ENCODE measurements at regions not wholly inside any gene's neighbourhood (a gene's known extent, or its start where the extent isn't known, plus 50 kb on each side); places are given as distances from the start of the nearest gene placed in this dataset.

GRCh38 chr6:155580904-155581303, 125.3 kb upstream of the NOX3 start:
- no peak for TF ChIP-seq CTCF (IDR thresholded peaks at IDR 0.05)
- DNase-seq = no peak
- ATAC-seq = no peak
- Histone ChIP-seq H3K9me3 (no peaks in the 10 kb centered on the region), H3K4me3 (no peak overlapping the region), H3K36me3 (ENCODE audit: low read depth) (no peaks in the 10 kb centered on the region), H3K4me1 (ENCODE audit: low read depth) (peaks cover 4% of the 10 kb centered on the region)
- intact Hi-C loops (cut with DNase I, micrococcal nuclease) = no loop called here

DNA sequence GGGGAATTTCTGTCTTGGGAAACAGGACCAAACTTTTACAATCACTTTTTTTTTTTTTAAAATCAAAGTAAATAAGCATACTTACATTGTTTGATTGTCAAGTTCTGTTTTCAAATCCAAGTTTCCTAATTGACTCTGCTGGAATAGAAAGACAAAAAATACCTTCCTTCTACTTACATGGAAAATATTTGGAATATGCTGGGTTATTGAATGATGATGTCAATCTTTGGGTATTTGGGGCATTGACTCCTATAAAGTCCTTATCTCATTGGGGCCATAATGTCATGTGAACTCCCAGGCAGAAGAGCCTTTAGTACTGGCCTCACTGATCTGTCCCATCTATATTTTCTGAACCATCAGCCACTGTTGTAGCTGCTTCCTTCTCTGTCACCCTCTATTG, 122.6 kb upstream of the NOX3 start:
- H3K4me3 ChIP-seq = no peak overlapping the region
- no peaks in the 10 kb centered on the region for H3K9me3 ChIP-seq
- no peak for TF ChIP-seq CTCF (IDR thresholded peaks at IDR 0.05)
- intact Hi-C loops (cut with DNase I, micrococcal nuclease) = no loop called here
- ATAC-seq = no peak
- no peaks in the 10 kb centered on the region for H3K36me3 ChIP-seq (ENCODE audit: low read depth)
- no peak for DNase-seq
- H3K4me1 ChIP-seq (ENCODE audit: low read depth) = peaks cover 4% of the 10 kb centered on the region

- intact Hi-C loops (cut with DNase I, micrococcal nuclease) = no loop called here
- no peak for ATAC-seq
- no peaks in the 10 kb centered on the region for H3K9me3 ChIP-seq
- no peak overlapping the region for H3K4me3 ChIP-seq
- H3K36me3 ChIP-seq (ENCODE audit: low read depth) = no peaks in the 10 kb centered on the region
- no peak for DNase-seq
- TF ChIP-seq CTCF (IDR thresholded peaks at IDR 0.05) = no peak
- H3K4me1 ChIP-seq (ENCODE audit: low read depth) = no peaks in the 10 kb centered on the region
These were observed 106.3 kb upstream of the NOX3 start for GRCh38 chr6:155561966-155562364.

GRCh38 chr6:155561257-155561965, 105.8 kb upstream of the NOX3 start:
- no peaks in the 10 kb centered on the region for H3K9me3 ChIP-seq
- intact Hi-C loops (cut with DNase I, micrococcal nuclease) = no loop called here
- H3K4me3 ChIP-seq = no peak overlapping the region
- H3K4me1 ChIP-seq (ENCODE audit: low read depth) = no peaks in the 10 kb centered on the region
- TF ChIP-seq CTCF (IDR thresholded peaks at IDR 0.05) = no peak
- H3K36me3 ChIP-seq (ENCODE audit: low read depth) = no peaks in the 10 kb centered on the region
- no peak for ATAC-seq
- DNase-seq = no peak

- H3K4me3 ChIP-seq = no peak overlapping the region
- no peaks in the 10 kb centered on the region for H3K9me3 ChIP-seq
- ATAC-seq (no peak), DNase-seq (no peak)
- H3K4me1 ChIP-seq (ENCODE audit: low read depth) = no peaks in the 10 kb centered on the region
- no peaks in the 10 kb centered on the region for H3K36me3 ChIP-seq (ENCODE audit: low read depth)
- intact Hi-C loops (cut with DNase I, micrococcal nuclease) = no loop called here
- TF ChIP-seq CTCF (IDR thresholded peaks at IDR 0.05) = no peak
These were observed 94.3 kb upstream of the NOX3 start for GRCh38 chr6:155549928-155550327.

Data from mucosa of descending colon (tissue), 3 donors.